Dendritic cell treated with granulocyte-macrophage colony-stimulating factor and Interleukin-4, amounts not matched to agents 40 ng/mL and 50 ng/mL, for 4 days (primary cell): ENCODE measurements at regions not wholly inside any gene's neighbourhood (a gene's known extent, or its start where the extent isn't known, plus 50 kb on each side); places are given as distances from the start of the nearest gene placed in this dataset.
"Not testable (repeated sequence)": the region's sequence is repeated elsewhere in the genome, so short reads cannot be mapped to it uniquely, and the experiment has no call there.

Source experiments
- H3K27ac Mint-ChIP-seq: one replicate; pipeline ENCODE4 v1.8.0; 2022; ENCODE audit warnings: mild to moderate bottlenecking, mixed read lengths
- H3K27me3 Mint-ChIP-seq: one replicate; pipeline ENCODE4 v1.8.0; 2022; ENCODE audit warnings: mild to moderate bottlenecking, mixed read lengths
- H3K36me3 Mint-ChIP-seq: one replicate; pipeline ENCODE4 v1.8.0; 2022; ENCODE audit warnings: low read depth, mixed read lengths
- H3K4me1 Mint-ChIP-seq: one replicate; pipeline ENCODE4 v1.8.0; 2022; ENCODE audit warnings: low read depth, mixed read lengths
- H3K4me3 Mint-ChIP-seq: one replicate; pipeline ENCODE4 v1.8.0; 2022; ENCODE audit warnings: mild to moderate bottlenecking, moderate library complexity, mixed read lengths
- H3K9me3 Mint-ChIP-seq: one replicate; pipeline ENCODE4 v1.8.0; 2022; ENCODE audit warnings: mixed read lengths
- intact Hi-C: fragments of 100-400 bp; cut with micrococcal nuclease; formaldehyde crosslinking; loops from one replicate; pipeline ENCODE4 v1.15.0; 2022

GRCh38 chr6:168932171-168932570 is 321.5 kb downstream of the THBS2 start:
- peaks cover 11% of the 10 kb centered on the region for H3K27me3 Mint-ChIP-seq
- H3K27ac Mint-ChIP-seq, H3K4me3 Mint-ChIP-seq, H3K9me3 Mint-ChIP-seq, H3K36me3 Mint-ChIP-seq, intact Hi-C loops, H3K4me1 Mint-ChIP-seq: not testable (repeated sequence)

GRCh38 chr6:168931072-168931471 is 322.6 kb downstream of the THBS2 start:
- H3K4me3 Mint-ChIP-seq, H3K27ac Mint-ChIP-seq, H3K4me1 Mint-ChIP-seq, H3K36me3 Mint-ChIP-seq, intact Hi-C loops: not testable (repeated sequence)
- Mint-ChIP-seq H3K9me3 (peaks cover 15% of the 10 kb centered on the region), H3K27me3 (peaks cover 11% of the 10 kb centered on the region)

- H3K27me3 Mint-ChIP-seq: peaks cover 9% of the 10 kb centered on the region
- intact Hi-C loops: no loop called here
- no peak overlapping the region for H3K27ac Mint-ChIP-seq
- peaks cover 21% of the 10 kb centered on the region for H3K9me3 Mint-ChIP-seq
- no peak overlapping the region for H3K4me3 Mint-ChIP-seq
- no peaks in the 10 kb centered on the region for H3K4me1 Mint-ChIP-seq
- no peaks in the 10 kb centered on the region for H3K36me3 Mint-ChIP-seq
Measured at GRCh38 chr6:168929871-168930450, 323.7 kb downstream of the THBS2 start.

GRCh38 chr6:168928012-168928411 is 325.6 kb downstream of the THBS2 start:
- Mint-ChIP-seq H3K36me3 (no peaks in the 10 kb centered on the region), H3K9me3 (peaks cover 21% of the 10 kb centered on the region), H3K27me3 (no peaks in the 10 kb centered on the region), H3K4me3 (no peak overlapping the region), H3K4me1 (no peaks in the 10 kb centered on the region), H3K27ac (no peak overlapping the region)
- intact Hi-C loops: no loop called here

- H3K27me3 Mint-ChIP-seq: no peaks in the 10 kb centered on the region
- intact Hi-C loops: no loop called here
- H3K9me3 Mint-ChIP-seq: peaks cover 14% of the 10 kb centered on the region
- no peak overlapping the region for H3K4me3 Mint-ChIP-seq
- H3K27ac Mint-ChIP-seq: no peak overlapping the region
- no peaks in the 10 kb centered on the region for H3K4me1 Mint-ChIP-seq
- no peaks in the 10 kb centered on the region for H3K36me3 Mint-ChIP-seq
Measured at GRCh38 chr6:168927026-168927425, 326.6 kb downstream of the THBS2 start.

- H3K36me3 Mint-ChIP-seq: no peaks in the 10 kb centered on the region
- no peaks in the 10 kb centered on the region for H3K27me3 Mint-ChIP-seq
- no peak overlapping the region for H3K27ac Mint-ChIP-seq
- no peaks in the 10 kb centered on the region for H3K4me1 Mint-ChIP-seq
- peaks cover 13% of the 10 kb centered on the region for H3K9me3 Mint-ChIP-seq
- intact Hi-C loops: no loop called here
- no peak overlapping the region for H3K4me3 Mint-ChIP-seq
Measured at GRCh38 chr6:168926306-168926705, 327.3 kb downstream of the THBS2 start.

- Mint-ChIP-seq H3K4me3 (no peak overlapping the region), H3K27ac (no peak overlapping the region), H3K9me3 (peaks cover 13% of the 10 kb centered on the region), H3K4me1 (no peaks in the 10 kb centered on the region), H3K27me3 (no peaks in the 10 kb centered on the region), H3K36me3 (no peaks in the 10 kb centered on the region)
- intact Hi-C loops: no loop called here
Measured at GRCh38 chr6:168925671-168926070, 328.0 kb downstream of the THBS2 start.

GRCh38 chr6:168923171-168923570 is 330.5 kb downstream of the THBS2 start:
- Mint-ChIP-seq H3K9me3 (peaks cover 13% of the 10 kb centered on the region), H3K4me1 (no peaks in the 10 kb centered on the region), H3K27me3 (no peaks in the 10 kb centered on the region), H3K36me3 (no peaks in the 10 kb centered on the region), H3K27ac (no peak overlapping the region), H3K4me3 (no peak overlapping the region)
- intact Hi-C loops: no loop called here

GRCh38 chr6:168922436-168922835 is 331.2 kb downstream of the THBS2 start:
- no peaks in the 10 kb centered on the region for H3K36me3 Mint-ChIP-seq
- H3K4me1 Mint-ChIP-seq: no peaks in the 10 kb centered on the region
- H3K27me3 Mint-ChIP-seq: no peaks in the 10 kb centered on the region
- H3K27ac Mint-ChIP-seq: no peak overlapping the region
- H3K4me3 Mint-ChIP-seq: no peak overlapping the region
- H3K9me3 Mint-ChIP-seq: peaks cover 13% of the 10 kb centered on the region
- intact Hi-C loops: no loop called here

GRCh38 chr6:168920289-168920688 is 333.4 kb downstream of the THBS2 start:
- Mint-ChIP-seq H3K36me3 (no peaks in the 10 kb centered on the region), H3K27ac (no peak overlapping the region), H3K4me3 (no peak overlapping the region), H3K9me3 (no peaks in the 10 kb centered on the region), H3K27me3 (no peaks in the 10 kb centered on the region), H3K4me1 (no peaks in the 10 kb centered on the region)
- intact Hi-C loops: no loop called here

- Mint-ChIP-seq H3K27ac (no peak overlapping the region), H3K9me3 (no peaks in the 10 kb centered on the region), H3K27me3 (no peaks in the 10 kb centered on the region), H3K36me3 (no peaks in the 10 kb centered on the region), H3K4me3 (no peak overlapping the region), H3K4me1 (no peaks in the 10 kb centered on the region)
- intact Hi-C loops: no loop called here
Measured at GRCh38 chr6:168919470-168920179, 334.0 kb downstream of the THBS2 start.

GRCh38 chr6:168916576-168917211 is 337.0 kb downstream of the THBS2 start:
- no peak overlapping the region for H3K27ac Mint-ChIP-seq
- peaks cover 3% of the 10 kb centered on the region for H3K9me3 Mint-ChIP-seq
- intact Hi-C loops: no loop called here
- no peak overlapping the region for H3K4me3 Mint-ChIP-seq
- no peaks in the 10 kb centered on the region for H3K27me3 Mint-ChIP-seq
- H3K36me3 Mint-ChIP-seq: no peaks in the 10 kb centered on the region
- no peaks in the 10 kb centered on the region for H3K4me1 Mint-ChIP-seq

- intact Hi-C loops: no loop called here
- Mint-ChIP-seq H3K27ac (no peak overlapping the region), H3K27me3 (no peaks in the 10 kb centered on the region), H3K36me3 (no peaks in the 10 kb centered on the region), H3K9me3 (peaks cover 9% of the 10 kb centered on the region), H3K4me1 (no peaks in the 10 kb centered on the region), H3K4me3 (no peak overlapping the region)
Measured at GRCh38 chr6:168915855-168916254, 337.8 kb downstream of the THBS2 start.

GRCh38 chr6:168915242-168915641 is 338.4 kb downstream of the THBS2 start:
- Mint-ChIP-seq H3K4me3 (no peak overlapping the region), H3K4me1 (no peaks in the 10 kb centered on the region), H3K27ac (no peak overlapping the region), H3K36me3 (no peaks in the 10 kb centered on the region), H3K9me3 (peaks cover 11% of the 10 kb centered on the region), H3K27me3 (no peaks in the 10 kb centered on the region)
- intact Hi-C loops: no loop called here
